Liver (tissue), 3 donors: ENCODE measurements at regions not wholly inside any gene's neighbourhood (a gene's known extent, or its start where the extent isn't known, plus 50 kb on each side); places are given as distances from the start of the nearest gene placed in this dataset.

Experiments
- EGR1 ChIP-seq, 2 donors: IDR thresholded peaks; 2 replicates each; pipeline ENCODE4 v1.6.1; 2016 to 2018; ENCODE audit warnings: antibody characterized with exemption in 2 of 2, low read depth in 2 of 2
- FOXA1 ChIP-seq: IDR thresholded peaks from 2 replicates; pipeline ENCODE4 v1.6.1; 2016; ENCODE audit warnings: antibody characterized with exemption
- GABPA ChIP-seq, 2 donors: IDR thresholded peaks in 1 of 2; conservative IDR thresholded peaks in 1 of 2; 2 replicates each; pipeline ENCODE4 v1.6.1; 2016; ENCODE audit warnings: antibody characterized with exemption in 2 of 2, mild to moderate bottlenecking in 1 of 2, moderate library complexity in 1 of 2
- HNF4G ChIP-seq: IDR thresholded peaks from 2 replicates; pipeline ENCODE4 v1.6.1; 2016; ENCODE audit warnings: antibody characterized with exemption
- JUND ChIP-seq, 2 donors: IDR thresholded peaks; 2 replicates each; pipeline ENCODE4 v1.6.1; 2016; ENCODE audit warnings: antibody characterized with exemption in 2 of 2
- TAF1 ChIP-seq: conservative IDR thresholded peaks from 2 replicates; pipeline ENCODE4 v1.6.1; 2016; ENCODE audit warnings: antibody characterized with exemption, mild to moderate bottlenecking
- YY1 ChIP-seq: IDR thresholded peaks from 2 replicates; pipeline ENCODE4 v1.6.1; 2016; ENCODE audit warnings: antibody characterized with exemption, mild to moderate bottlenecking
- TF ChIP-seq, protein P1 (sequence below): fragments of 150-350 bp; IDR thresholded peaks from 2 replicates; pipeline ENCODE4 v1.5.1; 2017; ENCODE audit warnings: improper control_type of control experiment, low read depth, low read length; ENCODE audit not compliant: missing input control
- TF ChIP-seq, protein P2 (sequence below): IDR thresholded peaks from 2 replicates; pipeline ENCODE4 v1.6.1; 2016; ENCODE audit warnings: antibody characterized with exemption, mild to moderate bottlenecking
- TF ChIP-seq, protein P3 (sequence below): IDR thresholded peaks from 2 replicates; pipeline ENCODE4 v1.6.1; 2016; ENCODE audit warnings: antibody characterized with exemption
- TF ChIP-seq, protein P4 (sequence below): IDR thresholded peaks from 2 replicates; pipeline ENCODE4 v1.6.1; 2016; ENCODE audit warnings: antibody characterized with exemption
- donor health status: healthy.
- donor health status: healthy.

DNA sequence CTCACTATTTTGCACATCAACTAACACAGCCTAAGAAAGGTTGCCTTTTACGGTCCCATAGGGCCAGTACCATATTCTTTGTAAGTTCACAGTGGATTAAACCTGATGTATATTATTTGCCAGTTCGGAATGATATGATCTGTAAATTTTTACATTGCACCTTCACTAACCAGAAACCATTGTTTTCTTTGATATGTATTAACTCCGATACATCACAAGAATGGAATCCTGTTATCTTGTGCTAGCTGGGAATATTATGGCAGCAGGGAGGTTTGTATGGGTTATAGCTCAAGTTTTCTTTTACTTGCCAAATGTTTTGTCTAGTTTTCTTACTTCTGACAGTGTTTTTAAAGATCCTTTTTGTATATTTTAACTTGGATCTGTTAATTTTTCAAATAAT lies 51.4 kb upstream of the S1PR1 start:
- TF ChIP-seq GABPA (IDR thresholded peaks at IDR 0.05 in 1 of 2, conservative IDR thresholded peaks at IDR 0.05 in 1 of 2) = no peak
- TF ChIP-seq, protein P1, sequence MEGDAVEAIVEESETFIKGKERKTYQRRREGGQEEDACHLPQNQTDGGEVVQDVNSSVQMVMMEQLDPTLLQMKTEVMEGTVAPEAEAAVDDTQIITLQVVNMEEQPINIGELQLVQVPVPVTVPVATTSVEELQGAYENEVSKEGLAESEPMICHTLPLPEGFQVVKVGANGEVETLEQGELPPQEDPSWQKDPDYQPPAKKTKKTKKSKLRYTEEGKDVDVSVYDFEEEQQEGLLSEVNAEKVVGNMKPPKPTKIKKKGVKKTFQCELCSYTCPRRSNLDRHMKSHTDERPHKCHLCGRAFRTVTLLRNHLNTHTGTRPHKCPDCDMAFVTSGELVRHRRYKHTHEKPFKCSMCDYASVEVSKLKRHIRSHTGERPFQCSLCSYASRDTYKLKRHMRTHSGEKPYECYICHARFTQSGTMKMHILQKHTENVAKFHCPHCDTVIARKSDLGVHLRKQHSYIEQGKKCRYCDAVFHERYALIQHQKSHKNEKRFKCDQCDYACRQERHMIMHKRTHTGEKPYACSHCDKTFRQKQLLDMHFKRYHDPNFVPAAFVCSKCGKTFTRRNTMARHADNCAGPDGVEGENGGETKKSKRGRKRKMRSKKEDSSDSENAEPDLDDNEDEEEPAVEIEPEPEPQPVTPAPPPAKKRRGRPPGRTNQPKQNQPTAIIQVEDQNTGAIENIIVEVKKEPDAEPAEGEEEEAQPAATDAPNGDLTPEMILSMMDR = no peak
- no peak for TF ChIP-seq YY1
- TF ChIP-seq EGR1 (IDR thresholded peaks at IDR 0.05; ENCODE audit: low read depth in 2 of 2) = no peak
- no peak for TF ChIP-seq JUND (IDR thresholded peaks at IDR 0.05)
- TF ChIP-seq, protein P2, sequence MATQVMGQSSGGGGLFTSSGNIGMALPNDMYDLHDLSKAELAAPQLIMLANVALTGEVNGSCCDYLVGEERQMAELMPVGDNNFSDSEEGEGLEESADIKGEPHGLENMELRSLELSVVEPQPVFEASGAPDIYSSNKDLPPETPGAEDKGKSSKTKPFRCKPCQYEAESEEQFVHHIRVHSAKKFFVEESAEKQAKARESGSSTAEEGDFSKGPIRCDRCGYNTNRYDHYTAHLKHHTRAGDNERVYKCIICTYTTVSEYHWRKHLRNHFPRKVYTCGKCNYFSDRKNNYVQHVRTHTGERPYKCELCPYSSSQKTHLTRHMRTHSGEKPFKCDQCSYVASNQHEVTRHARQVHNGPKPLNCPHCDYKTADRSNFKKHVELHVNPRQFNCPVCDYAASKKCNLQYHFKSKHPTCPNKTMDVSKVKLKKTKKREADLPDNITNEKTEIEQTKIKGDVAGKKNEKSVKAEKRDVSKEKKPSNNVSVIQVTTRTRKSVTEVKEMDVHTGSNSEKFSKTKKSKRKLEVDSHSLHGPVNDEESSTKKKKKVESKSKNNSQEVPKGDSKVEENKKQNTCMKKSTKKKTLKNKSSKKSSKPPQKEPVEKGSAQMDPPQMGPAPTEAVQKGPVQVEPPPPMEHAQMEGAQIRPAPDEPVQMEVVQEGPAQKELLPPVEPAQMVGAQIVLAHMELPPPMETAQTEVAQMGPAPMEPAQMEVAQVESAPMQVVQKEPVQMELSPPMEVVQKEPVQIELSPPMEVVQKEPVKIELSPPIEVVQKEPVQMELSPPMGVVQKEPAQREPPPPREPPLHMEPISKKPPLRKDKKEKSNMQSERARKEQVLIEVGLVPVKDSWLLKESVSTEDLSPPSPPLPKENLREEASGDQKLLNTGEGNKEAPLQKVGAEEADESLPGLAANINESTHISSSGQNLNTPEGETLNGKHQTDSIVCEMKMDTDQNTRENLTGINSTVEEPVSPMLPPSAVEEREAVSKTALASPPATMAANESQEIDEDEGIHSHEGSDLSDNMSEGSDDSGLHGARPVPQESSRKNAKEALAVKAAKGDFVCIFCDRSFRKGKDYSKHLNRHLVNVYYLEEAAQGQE = no peak
- TF ChIP-seq, protein P3, sequence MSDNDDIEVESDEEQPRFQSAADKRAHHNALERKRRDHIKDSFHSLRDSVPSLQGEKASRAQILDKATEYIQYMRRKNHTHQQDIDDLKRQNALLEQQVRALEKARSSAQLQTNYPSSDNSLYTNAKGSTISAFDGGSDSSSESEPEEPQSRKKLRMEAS = no peak
- no peak for TF ChIP-seq FOXA1
- TF ChIP-seq HNF4G = no peak
- no peak for TF ChIP-seq TAF1
- TF ChIP-seq, protein P4, sequence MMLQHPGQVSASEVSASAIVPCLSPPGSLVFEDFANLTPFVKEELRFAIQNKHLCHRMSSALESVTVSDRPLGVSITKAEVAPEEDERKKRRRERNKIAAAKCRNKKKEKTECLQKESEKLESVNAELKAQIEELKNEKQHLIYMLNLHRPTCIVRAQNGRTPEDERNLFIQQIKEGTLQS = no peak
